ENCODE measurements at regions not wholly inside any gene's neighbourhood (a gene's known extent, or its start where the extent isn't known, plus 50 kb on each side); places are given as distances from the start of the nearest gene placed in this dataset.

DNA sequence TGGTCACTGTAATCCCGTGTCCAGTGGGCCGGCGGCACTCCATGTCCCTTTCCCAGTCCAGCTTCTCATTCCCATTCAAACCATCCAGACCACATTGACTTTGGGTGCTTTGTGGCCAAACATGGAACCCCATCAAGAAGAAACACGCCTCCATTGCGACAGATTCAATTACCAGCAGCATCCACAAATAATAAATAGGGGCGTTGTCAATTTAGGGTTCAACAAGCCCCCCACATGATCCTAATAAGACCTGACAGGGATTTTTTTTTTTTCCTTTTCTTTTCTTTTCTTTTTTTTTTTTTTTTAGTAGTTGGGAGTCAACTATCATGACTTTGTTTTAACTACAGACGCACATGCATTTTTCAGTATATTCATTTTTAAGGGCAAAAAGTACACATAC lies 149.4 kb downstream of the DICER1 start:
- TF ChIP-seq POLR2A (IDR thresholded peaks at IDR 0.05): no peak
- TF ChIP-seq, protein P1, sequence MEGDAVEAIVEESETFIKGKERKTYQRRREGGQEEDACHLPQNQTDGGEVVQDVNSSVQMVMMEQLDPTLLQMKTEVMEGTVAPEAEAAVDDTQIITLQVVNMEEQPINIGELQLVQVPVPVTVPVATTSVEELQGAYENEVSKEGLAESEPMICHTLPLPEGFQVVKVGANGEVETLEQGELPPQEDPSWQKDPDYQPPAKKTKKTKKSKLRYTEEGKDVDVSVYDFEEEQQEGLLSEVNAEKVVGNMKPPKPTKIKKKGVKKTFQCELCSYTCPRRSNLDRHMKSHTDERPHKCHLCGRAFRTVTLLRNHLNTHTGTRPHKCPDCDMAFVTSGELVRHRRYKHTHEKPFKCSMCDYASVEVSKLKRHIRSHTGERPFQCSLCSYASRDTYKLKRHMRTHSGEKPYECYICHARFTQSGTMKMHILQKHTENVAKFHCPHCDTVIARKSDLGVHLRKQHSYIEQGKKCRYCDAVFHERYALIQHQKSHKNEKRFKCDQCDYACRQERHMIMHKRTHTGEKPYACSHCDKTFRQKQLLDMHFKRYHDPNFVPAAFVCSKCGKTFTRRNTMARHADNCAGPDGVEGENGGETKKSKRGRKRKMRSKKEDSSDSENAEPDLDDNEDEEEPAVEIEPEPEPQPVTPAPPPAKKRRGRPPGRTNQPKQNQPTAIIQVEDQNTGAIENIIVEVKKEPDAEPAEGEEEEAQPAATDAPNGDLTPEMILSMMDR (IDR thresholded peaks at IDR 0.05): no peak

Measured in thyroid gland (tissue), 4 donors.